WTC11 (cell line): ENCODE measurements at regions not wholly inside any gene's neighbourhood (a gene's known extent, or its start where the extent isn't known, plus 50 kb on each side); places are given as distances from the start of the nearest gene placed in this dataset.

Experiments
- ATAC-seq: fragments of 200-7000 bp; cut with Tn5 transposase; 2 replicates; pipeline ENCODE4 v1.10.0; 2021; ENCODE audit warnings: mild to moderate bottlenecking, moderate library complexity
- CTCF ChIA-PET: fragments of 300-600 bp; sonication (Branson Sonifier 250); formaldehyde crosslinking; loops from one replicate; lab custom pipeline; 2021; ENCODE audit warnings: antibody characterized with exemption; lab: Charles Lee
- POLR2A ChIA-PET: fragments of 350-600 bp; sonication (Branson Sonifier 250); formaldehyde crosslinking; loops from one replicate; lab custom pipeline; 2021; ENCODE audit warnings: antibody characterized with exemption; lab: Charles Lee
- DNase-seq: peaks from one replicate; pipeline ENCODE4 v3.0.0; 2021; ENCODE audit warnings: low spot score
- H3K27ac Mint-ChIP-seq: 2 replicates; pipeline ENCODE4 v1.8.0; 2021; ENCODE audit warnings: mixed read lengths
- H3K27me3 Mint-ChIP-seq: 2 replicates; pipeline ENCODE4 v1.8.0; 2021; ENCODE audit warnings: low read depth, mild to moderate bottlenecking, moderate library complexity, mixed read lengths
- H3K36me3 Mint-ChIP-seq: 2 replicates; pipeline ENCODE4 v1.8.0; 2021; ENCODE audit warnings: mixed read lengths
- H3K4me1 Mint-ChIP-seq: 2 replicates; pipeline ENCODE4 v1.8.0; 2022; ENCODE audit warnings: mixed read lengths
- H3K4me3 Mint-ChIP-seq: 2 replicates; pipeline ENCODE4 v1.8.0; 2021; ENCODE audit warnings: mild to moderate bottlenecking, moderate library complexity, mixed read lengths
- H3K9me3 Mint-ChIP-seq: 2 replicates; pipeline ENCODE4 v1.8.0; 2021; ENCODE audit warnings: mixed read lengths
- CBFB ChIP-seq: sonication (generic); formaldehyde crosslinking; IDR thresholded peaks from 2 replicates; pipeline ENCODE4 v1.8.1; 2022; ENCODE audit warnings: mild to moderate bottlenecking, low read depth, missing genetic modification reagents
- CREB1 ChIP-seq: sonication (generic); formaldehyde crosslinking; IDR thresholded peaks from 2 replicates; pipeline ENCODE4 v1.8.0; 2023; ENCODE audit warnings: mild to moderate bottlenecking, missing genetic modification reagents
- ETV6 ChIP-seq: sonication (generic); formaldehyde crosslinking; IDR thresholded peaks from 2 replicates; pipeline ENCODE4 v1.8.1; 2022; ENCODE audit warnings: mild to moderate bottlenecking, missing genetic modification reagents
- FOXK1 ChIP-seq: sonication (generic); formaldehyde crosslinking; IDR thresholded peaks from 2 replicates; pipeline ENCODE4 v1.8.0; 2022; ENCODE audit warnings: mild to moderate bottlenecking, moderate library complexity, missing genetic modification reagents
- HMGA2 ChIP-seq: fragments of 250-450 bp; sonication (Bioruptor Pico); IDR thresholded peaks from 2 replicates; pipeline ENCODE4 v1.4.0; 2021; ENCODE audit warnings: mild to moderate bottlenecking, moderate library complexity
- JAZF1 ChIP-seq: fragments of 250-450 bp; sonication (Bioruptor Pico); IDR thresholded peaks from 2 replicates; pipeline ENCODE4 v1.9.0; 2021; ENCODE audit warnings: moderate library complexity, mild to moderate bottlenecking, inconsistent platforms
- JUN ChIP-seq: sonication (generic); formaldehyde crosslinking; IDR thresholded peaks from 2 replicates; pipeline ENCODE4 v1.8.0; 2023; ENCODE audit warnings: mild to moderate bottlenecking, missing genetic modification reagents
- KAT7 ChIP-seq: sonication (generic); formaldehyde crosslinking; IDR thresholded peaks from 2 replicates; pipeline ENCODE4 v1.8.1; 2023; ENCODE audit warnings: missing genetic modification reagents, mild to moderate bottlenecking, borderline replicate concordance
- NR2C2 ChIP-seq: sonication (generic); formaldehyde crosslinking; IDR thresholded peaks from 2 replicates; pipeline ENCODE4 v1.8.0; 2022; ENCODE audit warnings: mild to moderate bottlenecking, missing genetic modification reagents
- RELA ChIP-seq: sonication (generic); formaldehyde crosslinking; IDR thresholded peaks from 2 replicates; pipeline ENCODE4 v1.8.1; 2022; ENCODE audit warnings: missing genetic modification reagents, mild to moderate bottlenecking, borderline replicate concordance
- SMAD4 ChIP-seq: sonication (generic); formaldehyde crosslinking; IDR thresholded peaks from 2 replicates; pipeline ENCODE4 v1.8.0; 2022; ENCODE audit warnings: mild to moderate bottlenecking, missing genetic modification reagents
- SOX15 ChIP-seq: fragments of 250-450 bp; sonication (Bioruptor Pico); IDR thresholded peaks from 2 replicates; pipeline ENCODE4 v1.9.0; 2021; ENCODE audit warnings: mild to moderate bottlenecking
- TEAD1 ChIP-seq: sonication (generic); formaldehyde crosslinking; IDR thresholded peaks from 2 replicates; pipeline ENCODE4 v1.8.0; 2022; ENCODE audit warnings: mild to moderate bottlenecking, missing genetic modification reagents
- ZNF219 ChIP-seq: sonication (generic); formaldehyde crosslinking; IDR thresholded peaks from 2 replicates; pipeline ENCODE4 v1.8.0; 2023; ENCODE audit warnings: missing genetic modification reagents, mild to moderate bottlenecking, borderline replicate concordance
- ZNF263 ChIP-seq: sonication (generic); formaldehyde crosslinking; IDR thresholded peaks from 2 replicates; pipeline ENCODE4 v1.8.1; 2022; ENCODE audit warnings: low read depth, mild to moderate bottlenecking, moderate library complexity, missing genetic modification reagents
- TF ChIP-seq, protein P1 (sequence below): sonication (generic); formaldehyde crosslinking; conservative IDR thresholded peaks from 2 replicates; pipeline ENCODE4 v1.8.1; 2022; ENCODE audit warnings: mild to moderate bottlenecking, missing genetic modification reagents
- TF ChIP-seq, protein P2 (sequence below): fragments of 250-450 bp; sonication (Bioruptor Pico); IDR thresholded peaks from 2 replicates; pipeline ENCODE4 v1.9.0; 2021; ENCODE audit warnings: mild to moderate bottlenecking
- TF ChIP-seq, protein P3 (sequence below): fragments of 250-450 bp; sonication (Bioruptor Pico); IDR thresholded peaks from 2 replicates; pipeline ENCODE4 v1.9.0; 2021; ENCODE audit warnings: mild to moderate bottlenecking
- TF ChIP-seq, protein P4 (sequence below): fragments of 250-450 bp; sonication (Bioruptor Pico); IDR thresholded peaks from 2 replicates; pipeline ENCODE4 v1.9.0; 2021; ENCODE audit warnings: mild to moderate bottlenecking, borderline replicate concordance
- TF ChIP-seq, protein P5 (sequence below): fragments of 200-600 bp; IDR thresholded peaks from 2 replicates; pipeline ENCODE4 v1.8.0; 2022; ENCODE audit warnings: antibody characterized with exemption

DNA sequence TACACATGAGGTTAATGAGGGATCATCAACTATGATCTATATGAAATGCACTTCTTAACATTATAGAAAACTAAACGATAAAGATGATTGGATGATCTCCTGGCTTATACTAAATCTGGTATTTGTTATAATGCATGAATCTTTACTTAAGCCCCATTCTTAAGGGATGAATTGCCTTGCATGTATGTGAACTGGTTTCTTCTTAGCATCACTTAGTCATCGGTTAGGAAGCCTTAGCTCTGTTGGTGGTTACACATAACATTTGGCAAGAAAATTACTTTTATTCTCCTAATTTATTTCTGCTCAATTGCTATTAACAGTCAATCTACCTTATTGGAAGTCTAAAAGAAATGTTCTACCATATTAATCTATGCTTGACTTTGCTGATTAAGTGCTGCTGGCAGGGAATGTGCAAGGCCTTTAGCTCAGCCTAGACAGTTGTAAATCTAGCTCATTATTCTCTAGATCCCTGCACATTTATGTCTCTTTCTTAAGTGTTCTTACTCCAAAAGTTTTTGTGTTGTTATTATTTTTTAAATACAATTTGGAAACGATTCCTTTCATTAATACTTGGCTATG lies 356.0 kb downstream of the ZPLD1 start (continued):
- TF ChIP-seq, protein P1, sequence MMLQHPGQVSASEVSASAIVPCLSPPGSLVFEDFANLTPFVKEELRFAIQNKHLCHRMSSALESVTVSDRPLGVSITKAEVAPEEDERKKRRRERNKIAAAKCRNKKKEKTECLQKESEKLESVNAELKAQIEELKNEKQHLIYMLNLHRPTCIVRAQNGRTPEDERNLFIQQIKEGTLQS, result no peak
- no peak for TF ChIP-seq TEAD1 (CRISPR knock-in tag)
- TF ChIP-seq KAT7, result no peak
- no peak for TF ChIP-seq SOX15 (CRISPR knock-in tag)

DNA sequence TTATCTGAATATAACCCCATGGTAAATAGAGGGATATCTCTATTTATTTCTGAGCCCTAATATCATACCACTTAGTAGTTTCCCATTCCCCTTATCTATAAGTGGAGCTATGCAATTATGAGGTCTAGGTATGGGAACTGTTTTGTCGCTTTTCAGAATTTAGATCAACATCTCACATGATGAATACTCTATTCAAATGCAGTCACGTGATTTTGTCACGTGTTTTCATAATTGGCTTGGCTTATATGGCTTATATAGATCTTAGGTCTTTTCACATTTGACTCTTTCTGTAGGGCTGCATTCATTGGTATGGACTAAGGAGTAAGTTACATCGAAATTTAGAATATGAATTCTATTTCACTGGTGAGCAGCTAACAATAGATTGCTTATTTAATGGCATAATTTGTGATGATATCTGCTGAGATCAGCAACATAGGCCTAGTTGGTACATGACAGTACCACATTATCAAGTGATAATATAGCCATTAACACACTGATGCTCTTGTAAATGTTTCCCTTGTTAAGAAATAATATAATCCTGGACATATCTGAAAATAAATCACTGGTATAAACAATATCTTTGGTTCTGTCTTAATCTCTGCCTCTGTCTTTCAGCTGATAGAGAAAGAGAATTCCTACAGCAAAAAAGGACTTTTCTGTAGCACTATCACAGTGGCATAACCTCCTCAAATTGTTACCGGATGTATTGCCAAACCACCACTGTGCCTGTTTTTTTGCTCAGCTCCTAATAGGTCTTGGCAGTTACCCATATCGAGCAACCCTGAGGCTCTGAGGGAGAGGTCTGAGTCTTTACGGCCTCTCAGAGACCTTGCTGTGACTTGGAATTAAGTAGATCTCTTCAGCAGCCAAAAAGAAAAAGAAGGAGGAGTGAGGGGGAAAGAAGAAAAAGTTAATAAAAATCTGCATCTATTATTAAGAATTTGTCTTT lies 357.1 kb downstream of the ZPLD1 start:
- ChIA-PET POLR2A (no interaction called here), CTCF (no interaction called here)
- no peak for TF ChIP-seq RELA (CRISPR knock-in tag)
- TF ChIP-seq ETV6, result no peak
- TF ChIP-seq NR2C2, result no peak
- TF ChIP-seq, protein P2, sequence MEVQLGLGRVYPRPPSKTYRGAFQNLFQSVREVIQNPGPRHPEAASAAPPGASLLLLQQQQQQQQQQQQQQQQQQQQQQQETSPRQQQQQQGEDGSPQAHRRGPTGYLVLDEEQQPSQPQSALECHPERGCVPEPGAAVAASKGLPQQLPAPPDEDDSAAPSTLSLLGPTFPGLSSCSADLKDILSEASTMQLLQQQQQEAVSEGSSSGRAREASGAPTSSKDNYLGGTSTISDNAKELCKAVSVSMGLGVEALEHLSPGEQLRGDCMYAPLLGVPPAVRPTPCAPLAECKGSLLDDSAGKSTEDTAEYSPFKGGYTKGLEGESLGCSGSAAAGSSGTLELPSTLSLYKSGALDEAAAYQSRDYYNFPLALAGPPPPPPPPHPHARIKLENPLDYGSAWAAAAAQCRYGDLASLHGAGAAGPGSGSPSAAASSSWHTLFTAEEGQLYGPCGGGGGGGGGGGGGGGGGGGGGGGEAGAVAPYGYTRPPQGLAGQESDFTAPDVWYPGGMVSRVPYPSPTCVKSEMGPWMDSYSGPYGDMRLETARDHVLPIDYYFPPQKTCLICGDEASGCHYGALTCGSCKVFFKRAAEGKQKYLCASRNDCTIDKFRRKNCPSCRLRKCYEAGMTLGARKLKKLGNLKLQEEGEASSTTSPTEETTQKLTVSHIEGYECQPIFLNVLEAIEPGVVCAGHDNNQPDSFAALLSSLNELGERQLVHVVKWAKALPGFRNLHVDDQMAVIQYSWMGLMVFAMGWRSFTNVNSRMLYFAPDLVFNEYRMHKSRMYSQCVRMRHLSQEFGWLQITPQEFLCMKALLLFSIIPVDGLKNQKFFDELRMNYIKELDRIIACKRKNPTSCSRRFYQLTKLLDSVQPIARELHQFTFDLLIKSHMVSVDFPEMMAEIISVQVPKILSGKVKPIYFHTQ, result no peak
- no peak for TF ChIP-seq FOXK1 (CRISPR knock-in tag)
- TF ChIP-seq, protein P1, result no peak
- TF ChIP-seq ZNF219 (CRISPR knock-in tag), result no peak
- no peak for TF ChIP-seq CREB1
- TF ChIP-seq, protein P3, sequence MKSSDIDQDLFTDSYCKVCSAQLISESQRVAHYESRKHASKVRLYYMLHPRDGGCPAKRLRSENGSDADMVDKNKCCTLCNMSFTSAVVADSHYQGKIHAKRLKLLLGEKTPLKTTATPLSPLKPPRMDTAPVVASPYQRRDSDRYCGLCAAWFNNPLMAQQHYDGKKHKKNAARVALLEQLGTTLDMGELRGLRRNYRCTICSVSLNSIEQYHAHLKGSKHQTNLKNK (CRISPR knock-in tag), result no peak
- no peak for TF ChIP-seq CBFB (CRISPR knock-in tag)
- TF ChIP-seq JAZF1 (CRISPR knock-in tag), result no peak
- TF ChIP-seq, protein P4, sequence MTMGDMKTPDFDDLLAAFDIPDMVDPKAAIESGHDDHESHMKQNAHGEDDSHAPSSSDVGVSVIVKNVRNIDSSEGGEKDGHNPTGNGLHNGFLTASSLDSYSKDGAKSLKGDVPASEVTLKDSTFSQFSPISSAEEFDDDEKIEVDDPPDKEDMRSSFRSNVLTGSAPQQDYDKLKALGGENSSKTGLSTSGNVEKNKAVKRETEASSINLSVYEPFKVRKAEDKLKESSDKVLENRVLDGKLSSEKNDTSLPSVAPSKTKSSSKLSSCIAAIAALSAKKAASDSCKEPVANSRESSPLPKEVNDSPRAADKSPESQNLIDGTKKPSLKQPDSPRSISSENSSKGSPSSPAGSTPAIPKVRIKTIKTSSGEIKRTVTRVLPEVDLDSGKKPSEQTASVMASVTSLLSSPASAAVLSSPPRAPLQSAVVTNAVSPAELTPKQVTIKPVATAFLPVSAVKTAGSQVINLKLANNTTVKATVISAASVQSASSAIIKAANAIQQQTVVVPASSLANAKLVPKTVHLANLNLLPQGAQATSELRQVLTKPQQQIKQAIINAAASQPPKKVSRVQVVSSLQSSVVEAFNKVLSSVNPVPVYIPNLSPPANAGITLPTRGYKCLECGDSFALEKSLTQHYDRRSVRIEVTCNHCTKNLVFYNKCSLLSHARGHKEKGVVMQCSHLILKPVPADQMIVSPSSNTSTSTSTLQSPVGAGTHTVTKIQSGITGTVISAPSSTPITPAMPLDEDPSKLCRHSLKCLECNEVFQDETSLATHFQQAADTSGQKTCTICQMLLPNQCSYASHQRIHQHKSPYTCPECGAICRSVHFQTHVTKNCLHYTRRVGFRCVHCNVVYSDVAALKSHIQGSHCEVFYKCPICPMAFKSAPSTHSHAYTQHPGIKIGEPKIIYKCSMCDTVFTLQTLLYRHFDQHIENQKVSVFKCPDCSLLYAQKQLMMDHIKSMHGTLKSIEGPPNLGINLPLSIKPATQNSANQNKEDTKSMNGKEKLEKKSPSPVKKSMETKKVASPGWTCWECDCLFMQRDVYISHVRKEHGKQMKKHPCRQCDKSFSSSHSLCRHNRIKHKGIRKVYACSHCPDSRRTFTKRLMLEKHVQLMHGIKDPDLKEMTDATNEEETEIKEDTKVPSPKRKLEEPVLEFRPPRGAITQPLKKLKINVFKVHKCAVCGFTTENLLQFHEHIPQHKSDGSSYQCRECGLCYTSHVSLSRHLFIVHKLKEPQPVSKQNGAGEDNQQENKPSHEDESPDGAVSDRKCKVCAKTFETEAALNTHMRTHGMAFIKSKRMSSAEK (CRISPR knock-in tag), result no peak
- TF ChIP-seq, protein P5, sequence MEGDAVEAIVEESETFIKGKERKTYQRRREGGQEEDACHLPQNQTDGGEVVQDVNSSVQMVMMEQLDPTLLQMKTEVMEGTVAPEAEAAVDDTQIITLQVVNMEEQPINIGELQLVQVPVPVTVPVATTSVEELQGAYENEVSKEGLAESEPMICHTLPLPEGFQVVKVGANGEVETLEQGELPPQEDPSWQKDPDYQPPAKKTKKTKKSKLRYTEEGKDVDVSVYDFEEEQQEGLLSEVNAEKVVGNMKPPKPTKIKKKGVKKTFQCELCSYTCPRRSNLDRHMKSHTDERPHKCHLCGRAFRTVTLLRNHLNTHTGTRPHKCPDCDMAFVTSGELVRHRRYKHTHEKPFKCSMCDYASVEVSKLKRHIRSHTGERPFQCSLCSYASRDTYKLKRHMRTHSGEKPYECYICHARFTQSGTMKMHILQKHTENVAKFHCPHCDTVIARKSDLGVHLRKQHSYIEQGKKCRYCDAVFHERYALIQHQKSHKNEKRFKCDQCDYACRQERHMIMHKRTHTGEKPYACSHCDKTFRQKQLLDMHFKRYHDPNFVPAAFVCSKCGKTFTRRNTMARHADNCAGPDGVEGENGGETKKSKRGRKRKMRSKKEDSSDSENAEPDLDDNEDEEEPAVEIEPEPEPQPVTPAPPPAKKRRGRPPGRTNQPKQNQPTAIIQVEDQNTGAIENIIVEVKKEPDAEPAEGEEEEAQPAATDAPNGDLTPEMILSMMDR, result no peak
- TF ChIP-seq ZNF263 (CRISPR knock-in tag), result no peak
- TF ChIP-seq HMGA2 (CRISPR knock-in tag), result no peak
- TF ChIP-seq SMAD4 (CRISPR knock-in tag), result no peak
- TF ChIP-seq JUN (CRISPR knock-in tag), result no peak
- no peak overlapping the region for H3K4me3 Mint-ChIP-seq
- H3K27ac Mint-ChIP-seq, result no peak overlapping the region
- no peaks in the 10 kb centered on the region for H3K36me3 Mint-ChIP-seq
- peaks cover 23% of the 10 kb centered on the region for H3K4me1 Mint-ChIP-seq
- no peaks in the 10 kb centered on the region for H3K9me3 Mint-ChIP-seq
- ATAC-seq (no peak), DNase-seq (no peak)
- H3K27me3 Mint-ChIP-seq, result no peaks in the 10 kb centered on the region
